ENCODE measurements at regions not wholly inside any gene's neighbourhood (a gene's known extent, or its start where the extent isn't known, plus 50 kb on each side); places are given as distances from the start of the nearest gene placed in this dataset.

GRCh38 chr5:56671571-56671970, 143.8 kb upstream of the MAP3K1 start:
- intact Hi-C loops (cut with DNase I; ENCODE audit: low total_unique reads): no loop called here
- H3K27ac ChIP-seq: no peak overlapping the region
- no peaks in the 10 kb centered on the region for H3K27me3 ChIP-seq
- DNase-seq: no peak
- no peaks in the 10 kb centered on the region for H3K9me3 ChIP-seq
- no peak for TF ChIP-seq POLR2A (IDR thresholded peaks at IDR 0.05)
- TF ChIP-seq, protein P1, sequence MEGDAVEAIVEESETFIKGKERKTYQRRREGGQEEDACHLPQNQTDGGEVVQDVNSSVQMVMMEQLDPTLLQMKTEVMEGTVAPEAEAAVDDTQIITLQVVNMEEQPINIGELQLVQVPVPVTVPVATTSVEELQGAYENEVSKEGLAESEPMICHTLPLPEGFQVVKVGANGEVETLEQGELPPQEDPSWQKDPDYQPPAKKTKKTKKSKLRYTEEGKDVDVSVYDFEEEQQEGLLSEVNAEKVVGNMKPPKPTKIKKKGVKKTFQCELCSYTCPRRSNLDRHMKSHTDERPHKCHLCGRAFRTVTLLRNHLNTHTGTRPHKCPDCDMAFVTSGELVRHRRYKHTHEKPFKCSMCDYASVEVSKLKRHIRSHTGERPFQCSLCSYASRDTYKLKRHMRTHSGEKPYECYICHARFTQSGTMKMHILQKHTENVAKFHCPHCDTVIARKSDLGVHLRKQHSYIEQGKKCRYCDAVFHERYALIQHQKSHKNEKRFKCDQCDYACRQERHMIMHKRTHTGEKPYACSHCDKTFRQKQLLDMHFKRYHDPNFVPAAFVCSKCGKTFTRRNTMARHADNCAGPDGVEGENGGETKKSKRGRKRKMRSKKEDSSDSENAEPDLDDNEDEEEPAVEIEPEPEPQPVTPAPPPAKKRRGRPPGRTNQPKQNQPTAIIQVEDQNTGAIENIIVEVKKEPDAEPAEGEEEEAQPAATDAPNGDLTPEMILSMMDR (IDR thresholded peaks at IDR 0.05): no peak
- H3K36me3 ChIP-seq: no peaks in the 10 kb centered on the region
- H3K4me3 ChIP-seq: no peak overlapping the region
- no peaks in the 10 kb centered on the region for H3K4me1 ChIP-seq

GRCh38 chr5:56670916-56671315, 144.4 kb upstream of the MAP3K1 start:
- no peak for TF ChIP-seq POLR2A (IDR thresholded peaks at IDR 0.05)
- TF ChIP-seq, protein P1 (IDR thresholded peaks at IDR 0.05): no peak
- Histone ChIP-seq H3K9me3 (no peaks in the 10 kb centered on the region), H3K4me3 (no peak overlapping the region), H3K36me3 (no peaks in the 10 kb centered on the region), H3K27ac (no peak overlapping the region), H3K27me3 (no peaks in the 10 kb centered on the region), H3K4me1 (no peaks in the 10 kb centered on the region)
- no peak for DNase-seq
- intact Hi-C loops (cut with DNase I; ENCODE audit: low total_unique reads): no loop called here

- H3K4me1 ChIP-seq: no peaks in the 10 kb centered on the region
- H3K27ac ChIP-seq: no peak overlapping the region
- peak in 1 of 2 donors; percentile 38 for DNase-seq
- no peaks in the 10 kb centered on the region for H3K36me3 ChIP-seq
- H3K27me3 ChIP-seq: no peaks in the 10 kb centered on the region
- intact Hi-C loops (cut with DNase I; ENCODE audit: low total_unique reads): no loop called here
- no peak for TF ChIP-seq POLR2A (IDR thresholded peaks at IDR 0.05)
- TF ChIP-seq, protein P1 (IDR thresholded peaks at IDR 0.05): no peak
- no peaks in the 10 kb centered on the region for H3K9me3 ChIP-seq
- H3K4me3 ChIP-seq: no peak overlapping the region
Measured at GRCh38 chr5:56669534-56670483, 145.5 kb upstream of the MAP3K1 start.

- Histone ChIP-seq H3K36me3 (no peaks in the 10 kb centered on the region), H3K9me3 (no peaks in the 10 kb centered on the region), H3K4me1 (no peaks in the 10 kb centered on the region), H3K27me3 (no peaks in the 10 kb centered on the region), H3K27ac (no peak overlapping the region), H3K4me3 (no peak overlapping the region)
- DNase-seq: no peak
- intact Hi-C loops (cut with DNase I; ENCODE audit: low total_unique reads): no loop called here
- TF ChIP-seq, protein P1 (IDR thresholded peaks at IDR 0.05): no peak
- TF ChIP-seq POLR2A (IDR thresholded peaks at IDR 0.05): no peak
Measured at GRCh38 chr5:56668996-56669395, 146.4 kb upstream of the MAP3K1 start.

GRCh38 chr5:56667692-56668091, 147.7 kb upstream of the MAP3K1 start:
- TF ChIP-seq, protein P1 (IDR thresholded peaks at IDR 0.05): no peak
- TF ChIP-seq POLR2A (IDR thresholded peaks at IDR 0.05): no peak
- intact Hi-C loops (cut with DNase I; ENCODE audit: low total_unique reads): no loop called here
- H3K27ac ChIP-seq: no peak overlapping the region
- H3K4me3 ChIP-seq: no peak overlapping the region
- no peaks in the 10 kb centered on the region for H3K36me3 ChIP-seq
- no peaks in the 10 kb centered on the region for H3K4me1 ChIP-seq
- no peaks in the 10 kb centered on the region for H3K9me3 ChIP-seq
- no peak for DNase-seq
- no peaks in the 10 kb centered on the region for H3K27me3 ChIP-seq

Measured in uterus (tissue), 3 donors.